ENCODE measurements at regions not wholly inside any gene's neighbourhood (a gene's known extent, or its start where the extent isn't known, plus 50 kb on each side); places are given as distances from the start of the nearest gene placed in this dataset.
"Not testable (repeated sequence)": the region's sequence is repeated elsewhere in the genome, so short reads cannot be mapped to it uniquely, and the experiment has no call there.

DNA sequence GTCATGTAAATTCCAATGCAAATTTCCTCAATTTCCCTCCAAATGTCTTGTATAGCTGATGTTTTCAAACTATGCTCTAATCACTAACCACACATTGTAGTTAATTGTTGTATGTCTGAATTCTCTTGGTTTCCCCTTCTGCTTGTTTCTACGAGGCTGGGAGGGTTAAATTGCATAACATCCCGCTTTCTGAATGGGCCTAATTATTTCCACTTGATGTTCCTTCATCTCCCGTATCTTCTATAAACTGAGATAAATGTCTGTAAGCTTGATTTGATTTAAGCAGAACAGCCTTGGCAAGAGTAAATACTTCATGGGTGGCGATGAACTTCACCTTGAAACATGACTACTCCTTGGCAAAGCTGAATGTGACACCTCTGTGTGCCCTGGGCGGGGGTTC lies 72.2 kb downstream of the SERINC2 start:
- no peak for DNase-seq

DNA sequence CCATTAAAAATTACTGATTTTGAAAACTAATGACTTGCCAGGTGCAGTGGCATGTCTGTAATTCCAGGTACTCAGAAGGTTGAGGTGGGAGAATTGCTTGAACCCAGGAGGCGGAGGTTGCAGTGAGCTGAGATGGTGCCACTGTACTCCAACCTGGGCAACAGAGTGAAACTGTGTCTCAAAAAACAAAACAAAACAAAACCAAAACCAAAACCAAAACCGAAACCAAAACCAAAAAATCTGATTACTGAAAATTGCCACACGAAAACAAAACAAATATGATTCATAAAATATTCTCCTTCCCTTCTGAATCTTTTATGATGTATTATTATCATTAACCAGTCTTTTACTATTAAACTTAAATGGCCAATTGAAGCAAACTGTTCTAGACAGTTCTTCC lies 74.1 kb downstream of the SERINC2 start:
- DNase-seq = no peak

DNA sequence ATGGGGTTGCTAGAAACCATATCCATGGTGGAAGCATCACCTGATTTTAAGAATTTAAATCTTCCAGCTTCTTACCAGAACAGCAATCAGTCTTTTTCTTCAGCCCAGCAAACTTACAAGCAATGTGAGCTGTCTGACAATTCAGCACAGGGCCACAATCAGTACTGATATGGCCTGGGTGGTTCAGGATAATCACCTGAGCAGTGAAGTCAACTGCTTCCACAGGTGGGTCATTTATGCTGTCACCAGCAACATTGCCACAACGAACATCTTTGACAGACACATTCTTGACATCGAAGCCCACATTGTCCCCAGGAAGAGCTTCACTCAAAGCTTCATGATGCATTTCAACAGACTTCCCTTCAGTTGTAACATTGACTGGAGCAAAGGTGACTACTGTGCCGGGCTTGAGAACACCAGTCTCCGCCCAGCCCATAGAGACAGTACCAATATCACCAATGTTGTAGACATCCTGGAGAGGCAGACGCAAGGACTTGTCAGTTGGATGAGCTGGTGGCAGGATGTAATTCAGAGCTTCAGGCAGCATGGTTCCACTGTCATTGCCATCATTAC lies 74.8 kb downstream of the SERINC2 start:
- no peak for DNase-seq

DNA sequence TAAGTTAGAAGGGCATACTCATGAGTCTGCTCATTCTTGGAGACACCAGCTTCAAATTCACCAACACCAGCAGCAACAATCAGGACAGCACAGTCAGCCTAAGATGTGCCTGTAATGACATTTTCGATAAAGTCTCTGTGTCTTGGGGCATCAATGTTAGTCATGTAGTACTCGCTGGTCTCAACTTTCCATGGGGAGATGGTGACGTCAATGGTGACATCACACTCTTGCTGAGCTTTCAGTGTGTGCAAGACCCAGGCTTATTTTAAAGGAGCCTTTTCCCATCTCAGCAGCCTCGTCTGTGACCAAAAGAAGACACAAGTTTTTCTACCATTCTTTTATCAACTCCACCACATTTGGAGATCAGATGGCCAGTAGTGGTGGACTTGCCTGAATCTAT lies 75.5 kb downstream of the SERINC2 start:
- DNase-seq = no peak

DNA sequence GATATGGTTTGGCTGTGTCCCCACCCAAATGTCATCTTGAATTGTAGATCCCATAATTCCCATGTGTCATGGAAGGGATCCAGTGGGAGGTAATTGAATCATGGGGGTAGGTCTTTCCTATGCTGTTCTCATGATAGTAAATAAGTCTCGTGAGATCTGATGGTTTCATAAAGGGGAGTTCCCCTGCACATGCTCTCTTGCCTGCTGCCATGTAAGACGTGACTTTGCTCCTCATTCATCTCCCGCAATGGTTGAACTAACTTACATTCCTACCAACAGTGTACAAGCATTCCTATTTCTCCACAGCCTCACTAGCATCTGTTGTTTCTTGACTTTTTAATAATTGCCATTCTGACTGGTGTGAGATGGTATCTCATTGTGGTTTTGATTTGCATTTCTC lies 76.6 kb downstream of the SERINC2 start:
- DNase-seq = not testable (repeated sequence)

DNA sequence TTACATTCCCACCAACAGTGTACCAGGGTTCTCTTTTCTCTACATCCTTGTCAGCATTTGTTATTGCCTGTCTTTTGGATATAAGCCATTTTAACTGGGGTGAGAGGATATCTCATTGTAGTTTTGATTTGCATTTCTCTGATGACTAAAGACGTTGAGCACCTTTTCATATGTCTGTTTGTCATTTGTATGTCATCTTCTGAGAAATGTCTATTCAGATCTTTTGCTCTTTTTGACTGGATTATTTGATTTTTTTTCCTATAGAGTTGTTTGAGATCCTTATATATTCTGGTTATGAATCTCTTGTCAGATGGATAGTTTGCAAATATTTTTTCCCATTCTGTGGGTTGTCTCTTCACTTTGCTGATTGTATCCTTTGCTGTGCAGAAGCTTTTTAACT lies 77.6 kb downstream of the SERINC2 start:
- DNase-seq = not testable (repeated sequence)

DNA sequence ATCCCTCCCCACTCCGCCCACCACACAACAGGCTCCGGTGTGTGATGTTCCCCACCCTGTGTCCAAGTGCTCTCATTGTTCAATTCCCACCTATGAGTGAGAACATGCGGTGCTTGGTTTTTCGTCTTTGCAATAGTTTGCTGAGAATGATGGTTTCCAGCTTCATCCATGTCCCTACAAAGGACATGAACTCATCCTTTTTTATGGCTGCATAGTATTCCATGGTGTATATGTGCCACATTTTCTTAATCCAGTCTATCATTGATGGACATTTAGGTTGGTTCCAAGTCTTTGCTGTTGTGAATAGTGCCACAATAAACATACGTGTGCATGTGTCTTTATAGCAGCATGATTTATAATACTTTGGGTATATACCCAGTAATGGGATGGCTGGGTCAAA lies 81.0 kb upstream of the TINAGL1 start:
- not testable (repeated sequence) for DNase-seq

DNA sequence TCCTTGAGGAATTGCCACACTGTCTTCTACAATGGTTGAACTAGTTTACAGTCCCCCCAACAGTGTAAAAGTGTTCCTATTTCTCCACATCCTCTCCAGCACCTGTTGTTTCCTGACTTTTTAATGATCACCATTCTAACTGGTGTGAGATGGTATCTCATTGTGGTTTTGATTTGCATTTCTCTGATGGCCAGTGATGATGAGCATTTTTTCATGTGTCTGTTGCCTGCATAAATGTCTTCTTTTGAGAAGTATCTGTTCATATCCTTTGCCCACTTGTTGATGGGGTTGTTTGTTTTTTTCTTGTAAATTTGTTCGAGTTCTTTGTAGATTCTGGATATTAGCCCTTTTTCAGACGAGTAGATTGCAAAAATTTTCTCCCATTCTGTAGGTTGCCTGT lies 80.5 kb upstream of the TINAGL1 start:
- DNase-seq = not testable (repeated sequence)

DNA sequence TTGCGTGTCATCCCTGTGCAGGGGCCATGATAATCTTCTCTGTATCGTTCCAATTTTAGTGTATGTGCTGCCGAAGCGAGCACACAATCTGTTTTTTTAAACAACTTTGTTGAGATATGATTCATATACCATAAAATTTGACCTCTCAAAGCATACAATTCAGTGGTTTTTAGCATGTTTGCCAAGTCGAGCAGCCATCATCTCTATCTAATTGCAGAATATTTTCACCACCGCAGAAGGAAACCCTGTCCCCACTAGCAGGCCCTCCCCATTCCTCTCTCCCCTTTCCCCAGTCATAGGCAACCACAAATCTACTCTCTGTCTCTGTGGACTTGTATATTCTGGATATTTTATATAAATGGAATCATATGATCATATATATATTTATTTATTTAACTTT lies 78.7 kb upstream of the TINAGL1 start:
- DNase-seq = no peak

DNA sequence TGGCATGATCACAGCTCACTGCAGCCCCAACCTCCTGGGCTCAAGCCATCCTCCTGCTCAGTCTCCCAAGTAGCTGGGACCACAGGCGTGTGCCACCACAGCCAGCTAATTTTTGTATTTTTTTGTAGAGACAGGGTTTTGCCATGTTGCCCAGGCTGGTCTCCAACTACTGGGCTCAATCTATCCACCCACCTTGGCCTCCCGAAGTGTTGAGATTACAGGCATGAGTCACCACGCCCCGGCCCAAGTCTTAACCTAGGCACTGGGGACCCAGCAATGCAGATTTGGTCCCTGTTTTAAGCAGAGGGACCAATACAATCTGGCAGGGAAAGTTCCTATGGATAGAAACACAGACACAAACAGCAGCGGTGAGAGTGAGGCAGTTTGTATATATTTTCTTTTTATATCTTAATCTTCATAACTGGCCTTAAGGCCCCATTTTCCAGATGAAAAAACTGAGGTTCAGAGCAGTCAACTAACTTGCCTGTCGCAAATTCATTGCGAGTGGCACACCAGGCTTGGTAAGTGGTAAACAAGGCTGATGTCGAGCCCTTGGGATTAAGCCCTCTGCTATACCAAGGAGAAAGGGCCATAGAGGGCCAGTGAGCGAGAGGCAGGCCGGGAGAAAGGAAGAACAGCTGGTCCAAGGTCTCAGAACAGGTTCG lies 77.8 kb upstream of the TINAGL1 start:
- DNase-seq = no peak

DNA sequence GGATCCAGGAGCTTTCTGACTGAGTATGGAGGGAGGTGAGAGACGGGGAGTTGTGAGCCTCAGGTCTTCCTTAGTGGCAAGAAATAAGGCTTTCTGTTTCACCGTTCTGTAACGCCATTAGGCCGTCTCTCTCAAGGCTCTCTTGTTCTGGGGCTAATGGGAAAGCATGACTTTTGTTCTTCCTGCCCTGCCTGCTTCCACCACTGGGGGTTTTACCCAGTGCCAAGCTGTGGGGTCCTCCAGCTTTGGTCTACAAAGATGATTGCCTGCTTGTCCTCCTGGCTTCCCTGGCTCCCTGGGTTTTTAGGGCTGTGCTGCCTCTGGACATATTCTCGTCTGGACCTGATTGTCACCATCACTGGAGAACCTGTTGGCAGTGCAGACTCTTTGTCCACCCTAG lies 74.8 kb upstream of the TINAGL1 start:
- DNase-seq = no peak

DNA sequence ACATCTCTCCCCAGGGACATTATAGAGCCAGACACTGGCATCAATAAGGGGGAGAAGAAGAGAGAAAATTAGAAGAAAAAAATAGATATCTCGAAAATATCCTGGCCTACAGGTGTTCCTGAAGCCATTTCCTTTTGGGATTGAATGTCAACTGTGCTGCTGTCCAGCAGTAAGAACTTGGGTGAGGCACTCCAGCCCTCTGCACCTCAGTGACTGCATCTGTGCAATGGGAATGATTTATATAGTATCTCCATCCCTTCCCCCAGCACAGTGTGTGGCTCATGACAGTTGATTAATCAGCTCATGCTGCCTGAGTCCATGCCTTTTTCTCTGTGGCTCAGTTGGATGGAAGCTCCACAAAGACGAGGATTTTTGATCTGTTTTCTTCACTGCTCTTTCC lies 74.1 kb upstream of the TINAGL1 start:
- DNase-seq = no peak

DNA sequence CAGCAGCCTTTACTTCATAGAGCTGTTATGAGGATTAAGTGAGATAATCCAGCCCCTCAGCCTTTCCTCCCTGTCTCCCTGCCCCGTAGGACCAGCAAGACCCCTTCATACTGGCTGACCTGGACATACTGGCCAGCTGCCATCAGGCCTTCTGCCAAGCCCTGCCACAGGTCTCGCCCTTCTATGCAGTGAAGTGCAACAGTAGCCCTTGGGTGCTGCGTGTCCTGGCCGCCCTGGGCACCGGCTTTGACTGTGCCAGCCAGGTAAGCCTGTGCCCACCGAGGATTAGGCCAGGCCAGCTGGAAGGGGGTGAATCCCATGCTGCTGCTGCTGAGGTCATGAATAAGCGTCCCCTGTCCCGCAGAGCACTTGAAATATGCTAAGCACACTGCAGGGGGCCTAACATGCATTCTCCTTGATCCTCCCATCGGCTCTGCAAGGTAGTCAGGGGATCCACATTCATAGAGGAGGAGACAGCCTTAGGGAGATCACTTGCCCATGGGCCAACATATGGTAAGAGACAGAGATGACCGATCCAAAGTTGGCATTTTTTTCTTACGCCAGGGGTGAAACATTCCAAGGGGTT lies 73.3 kb upstream of the TINAGL1 start:
- no peak for DNase-seq

DNA sequence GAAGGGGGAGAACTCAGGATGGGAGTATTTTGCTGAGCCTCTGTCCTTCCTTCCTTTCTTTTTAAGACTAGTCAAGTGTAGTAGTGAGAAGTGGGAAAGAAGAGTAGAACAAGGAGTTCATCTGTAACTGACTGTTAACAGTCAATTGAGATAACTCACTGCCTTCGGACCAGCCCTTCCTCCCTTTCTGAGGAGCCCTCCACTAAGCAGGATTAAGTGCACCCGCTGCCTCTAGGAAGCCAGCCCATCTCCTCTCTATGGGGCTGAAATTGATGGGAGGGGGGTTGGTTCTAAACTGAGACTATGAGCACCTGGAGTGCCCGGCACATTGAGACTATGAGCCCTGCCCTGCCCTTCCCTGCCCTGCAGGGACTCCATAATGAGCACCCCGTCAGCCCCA lies 72.7 kb upstream of the TINAGL1 start:
- no peak for DNase-seq

DNA sequence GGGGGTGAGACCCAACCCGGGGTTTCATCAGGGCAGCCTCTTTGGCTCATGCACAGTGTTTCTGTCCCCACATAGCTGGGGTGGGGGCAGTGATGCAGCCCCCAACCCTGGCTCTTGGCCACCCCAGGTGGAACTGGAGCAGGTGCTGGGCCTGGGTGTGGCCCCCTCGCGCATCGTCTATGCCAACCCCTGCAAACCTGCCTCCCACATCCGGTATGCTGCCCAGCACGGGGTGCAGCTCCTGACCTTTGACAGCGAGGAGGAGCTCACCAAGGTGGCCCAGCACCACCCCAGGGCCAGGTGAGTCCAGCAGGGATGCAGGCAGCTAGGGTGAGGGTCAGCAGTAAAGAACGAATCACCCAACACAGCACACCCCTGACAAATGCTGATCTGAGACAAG lies 72.3 kb upstream of the TINAGL1 start:
- no peak for DNase-seq

DNA sequence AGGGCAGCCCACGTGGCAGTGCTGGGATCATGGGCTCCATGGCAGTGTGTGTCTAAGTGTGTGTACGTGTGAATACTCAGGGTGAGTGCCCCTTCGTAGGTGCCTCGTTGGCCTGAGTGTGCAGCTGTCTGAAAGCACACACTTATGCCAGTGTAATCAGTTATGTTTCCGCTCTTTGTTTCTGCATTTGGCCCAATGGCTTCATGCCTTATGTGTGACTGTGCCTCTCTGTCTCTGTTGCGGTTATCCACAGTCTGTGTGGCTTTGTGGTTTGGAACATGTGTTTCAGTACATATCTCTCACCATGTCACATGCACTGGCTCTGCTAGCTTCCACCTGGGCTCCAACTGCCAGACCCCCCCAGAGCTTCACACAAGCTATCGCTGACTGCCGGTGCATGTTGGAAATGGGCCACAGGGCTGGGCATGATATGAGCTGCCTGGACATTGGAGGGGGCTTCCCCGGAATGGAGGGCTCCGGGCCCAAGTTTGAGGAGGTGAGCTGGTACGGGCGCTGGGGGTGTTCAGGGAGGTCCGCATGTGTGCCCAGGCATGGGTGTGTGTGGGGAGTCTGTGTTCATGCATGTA lies 70.3 kb upstream of the TINAGL1 start:
- no peak for DNase-seq

DNA sequence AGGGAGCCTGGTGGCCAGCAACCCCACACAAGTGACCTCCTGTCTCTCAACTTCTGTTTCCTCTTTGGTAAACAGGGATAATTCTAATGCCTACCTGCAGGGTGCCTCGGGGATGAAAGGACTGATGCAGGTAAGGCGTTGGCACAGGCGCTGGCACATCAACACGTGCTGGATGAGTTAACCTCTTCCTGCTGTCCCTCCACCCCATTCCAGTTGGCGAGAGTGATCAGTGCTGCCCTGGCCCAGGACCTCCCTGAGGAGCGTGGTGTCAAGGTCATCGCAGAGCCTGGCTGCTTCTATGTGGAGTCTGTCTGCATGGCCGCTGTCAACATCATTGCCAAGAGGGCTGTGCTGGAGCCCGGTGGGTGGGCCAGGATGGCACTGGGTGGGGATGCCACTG lies 69.1 kb upstream of the TINAGL1 start:
- no peak for DNase-seq

DNA sequence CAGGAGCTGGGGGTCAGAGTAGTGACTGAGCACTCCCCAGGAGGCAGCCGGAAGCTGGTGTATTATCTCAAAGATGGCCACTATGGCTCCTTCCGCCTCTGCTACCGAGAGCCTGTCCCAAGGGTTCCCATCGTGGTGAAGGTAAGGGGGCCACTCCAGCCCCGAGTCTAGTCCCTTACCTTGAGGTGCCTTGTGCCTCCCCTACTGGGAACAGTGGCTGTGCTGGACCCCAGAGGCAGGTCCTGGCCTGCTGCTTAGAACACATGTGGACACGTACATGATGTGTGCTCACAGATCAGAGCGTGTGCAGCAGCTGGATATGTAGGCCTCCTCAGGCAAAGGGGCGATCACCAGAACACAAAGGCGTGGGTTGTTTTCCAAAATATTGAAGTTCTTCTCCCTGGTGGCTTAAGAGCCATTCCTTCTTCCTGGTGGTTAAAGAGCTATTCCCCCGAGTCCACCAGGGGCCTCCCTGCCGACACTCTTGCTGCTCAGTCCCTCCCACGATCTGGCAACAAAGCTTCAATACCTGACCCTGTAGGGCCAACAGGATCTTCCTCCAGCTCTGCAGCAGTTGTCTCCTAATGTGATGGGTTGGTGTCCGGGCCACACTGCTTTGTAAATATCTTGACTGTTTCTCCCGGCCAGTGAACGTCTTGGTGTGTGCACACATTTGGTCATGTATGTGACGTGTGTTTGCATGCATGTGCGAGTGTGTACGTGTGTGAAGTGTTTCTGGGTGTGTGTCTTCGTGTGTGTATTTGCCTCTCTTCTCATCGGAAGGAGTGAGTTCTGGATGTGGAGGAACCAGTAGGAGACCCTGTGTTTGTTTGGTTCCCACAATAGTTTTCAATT lies 68.4 kb upstream of the TINAGL1 start:
- DNase-seq = no peak

DNA sequence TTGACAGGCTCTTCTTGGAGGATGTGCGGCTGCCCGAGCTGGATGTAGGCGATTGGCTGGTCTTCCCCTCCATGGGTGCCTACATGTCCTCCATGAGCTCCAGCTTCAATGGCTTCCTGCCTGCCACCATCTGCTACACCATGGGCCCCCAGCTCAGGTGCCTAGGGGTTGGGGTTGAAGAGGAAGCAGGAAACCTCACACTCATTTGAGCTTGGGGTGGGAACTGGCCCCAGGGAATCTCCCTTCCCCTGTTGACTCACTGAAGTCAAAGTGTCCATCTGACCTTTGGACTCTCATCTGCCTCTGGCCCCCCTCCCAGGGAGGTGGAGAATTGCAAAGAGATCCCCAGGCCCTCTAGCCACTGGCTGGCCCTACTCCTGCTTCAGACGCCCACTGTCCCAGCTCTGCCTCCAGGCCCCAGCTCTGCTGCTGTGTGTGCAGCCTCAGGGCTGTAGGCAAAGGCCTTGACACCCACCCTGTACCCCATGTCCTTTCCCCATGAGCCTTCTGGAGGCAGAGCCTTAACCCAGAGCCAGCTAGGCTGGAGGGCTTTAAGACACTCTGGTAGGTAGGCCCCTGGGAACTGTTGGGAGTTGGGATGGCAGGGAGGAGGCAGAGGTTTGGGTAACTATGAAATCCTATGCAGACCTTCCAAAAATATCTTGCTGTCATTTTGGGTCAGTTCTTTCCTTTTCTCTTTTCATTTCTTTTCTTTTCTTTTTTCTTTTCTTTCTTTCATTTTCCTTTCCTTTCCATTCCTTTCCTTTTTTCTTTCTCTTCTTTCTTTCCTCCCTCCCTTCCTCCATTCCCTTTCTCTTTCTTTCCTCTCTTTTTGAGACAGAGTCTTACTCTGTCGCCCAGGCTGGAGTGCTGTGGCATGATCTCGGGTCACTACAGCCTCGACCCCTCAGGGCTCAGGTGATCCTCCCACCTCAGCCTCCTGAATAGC lies 66.9 kb upstream of the TINAGL1 start:
- DNase-seq = no peak

DNA sequence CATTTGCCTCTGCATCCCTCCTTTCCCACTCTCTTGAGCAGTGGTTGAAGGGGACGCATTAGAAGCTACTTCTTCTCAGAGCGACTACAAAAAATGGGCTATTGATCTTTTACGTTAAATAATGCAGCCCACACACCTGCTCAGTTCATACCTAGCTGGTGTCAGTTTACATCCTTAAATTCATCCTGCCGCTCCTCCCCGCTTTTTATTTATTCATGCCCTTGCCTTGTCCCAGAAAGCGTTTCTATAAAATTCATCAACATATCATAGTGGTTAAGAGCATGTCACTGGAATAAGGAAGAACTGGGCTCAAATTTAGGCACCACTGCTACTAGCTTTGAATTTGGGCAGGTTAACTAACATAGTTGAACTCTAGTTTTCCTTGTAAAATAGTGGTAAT lies 66.0 kb upstream of the TINAGL1 start:
- DNase-seq = no peak

DNA sequence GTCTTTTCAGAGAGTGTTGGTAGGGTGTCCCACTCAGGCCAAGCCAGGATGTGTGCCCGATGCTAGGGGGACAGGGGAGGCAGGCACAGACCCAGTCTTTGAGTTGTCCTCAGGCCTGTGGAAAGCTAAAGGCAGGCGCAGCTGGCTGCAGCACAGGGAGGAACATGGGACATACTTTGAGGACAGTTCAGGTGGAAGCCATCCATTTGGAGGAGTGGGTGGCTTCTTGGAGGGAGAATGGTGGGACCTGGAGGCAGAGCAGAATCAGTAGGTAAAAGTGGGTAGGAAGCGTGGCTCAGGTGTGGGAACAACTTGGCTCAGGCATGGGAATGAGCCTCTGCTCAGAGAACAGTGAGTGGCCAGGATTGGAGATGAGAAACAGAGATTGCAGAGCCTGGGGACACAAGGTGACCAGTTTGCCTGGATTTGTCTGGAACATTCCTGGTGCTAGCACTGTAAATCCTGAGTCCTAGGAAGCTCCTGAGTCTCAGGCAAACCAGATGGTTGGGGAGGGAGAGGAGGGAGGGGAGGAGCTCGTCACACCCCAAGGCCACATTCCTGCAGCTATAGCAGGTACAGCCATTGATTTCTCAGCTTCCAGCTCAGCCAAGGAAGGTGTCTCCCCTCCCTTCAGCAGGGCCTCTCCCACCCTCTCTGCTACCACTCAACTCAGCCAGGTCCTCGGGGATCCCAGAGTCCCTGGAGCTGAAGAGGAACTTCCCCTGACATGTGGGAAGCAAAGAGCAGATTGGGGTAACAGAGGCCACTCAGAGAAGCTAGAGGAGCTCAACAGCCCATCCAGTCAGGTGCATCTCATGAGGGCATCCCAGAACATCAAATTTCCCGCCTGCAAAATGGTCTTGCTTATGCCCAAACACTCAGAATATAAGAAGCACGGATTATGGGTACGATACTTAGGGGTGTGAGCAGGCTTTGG lies 65.2 kb upstream of the TINAGL1 start:
- DNase-seq = no peak
